Chondrocyte (in vitro differentiated cells): ENCODE measurements at regions not wholly inside any gene's neighbourhood (a gene's known extent, or its start where the extent isn't known, plus 50 kb on each side); places are given as distances from the start of the nearest gene placed in this dataset.

Source experiments
- DNase-seq: peaks from one replicate; pipeline ENCODE4 v3.0.0; 2021; ENCODE audit warnings: mixed read lengths, low spot score
- H3K27ac Mint-ChIP-seq: one replicate; pipeline ENCODE4 v1.8.0; 2021; ENCODE audit warnings: mild to moderate bottlenecking, moderate library complexity, mixed read lengths; ENCODE audit not compliant: unreplicated experiment
- H3K27me3 Mint-ChIP-seq: 2 replicates; pipeline ENCODE4 v1.8.0; 2021; ENCODE audit warnings: low read depth, mixed read lengths
- H3K36me3 Mint-ChIP-seq: 2 replicates; pipeline ENCODE4 v1.8.0; 2021; ENCODE audit warnings: low read depth, mixed read lengths
- H3K4me1 Mint-ChIP-seq: 2 replicates; pipeline ENCODE4 v1.8.0; 2021; ENCODE audit warnings: low read depth, mild to moderate bottlenecking, mixed read lengths
- H3K4me3 Mint-ChIP-seq: one replicate; pipeline ENCODE4 v1.8.0; 2021; ENCODE audit warnings: mild to moderate bottlenecking, moderate library complexity, mixed read lengths; ENCODE audit not compliant: unreplicated experiment
- H3K9me3 Mint-ChIP-seq: 2 replicates; pipeline ENCODE4 v1.8.0; 2021; ENCODE audit warnings: low read depth, mixed read lengths
- TF ChIP-seq, protein P1 (sequence below): fragments of 200-600 bp; sonication (generic); IDR thresholded peaks from 2 replicates; pipeline ENCODE4 v1.5.0; 2021; ENCODE audit warnings: antibody characterized with exemption, mild to moderate bottlenecking, moderate library complexity

DNA sequence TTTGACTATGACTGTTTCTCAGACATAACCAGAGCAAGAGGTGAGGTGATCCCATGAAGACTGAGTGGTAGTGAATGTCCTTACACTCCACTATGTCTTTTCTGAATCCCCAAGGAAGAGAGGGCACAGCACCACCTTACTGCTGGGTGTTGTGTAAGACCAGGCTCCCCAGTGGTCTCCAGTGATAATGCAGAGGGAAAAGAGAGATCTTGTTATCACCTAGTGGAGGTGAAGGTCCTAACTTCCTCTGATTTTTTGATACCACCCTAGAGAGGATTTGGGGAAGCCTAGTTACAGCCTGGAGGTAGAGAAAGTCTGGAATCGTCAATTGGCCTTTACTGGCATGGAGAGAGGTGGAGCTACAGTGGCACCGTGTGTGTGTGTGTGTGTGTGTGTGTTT, 288.0 kb upstream of the BCHE start:
- Mint-ChIP-seq H3K27me3 (no peaks in the 10 kb centered on the region), H3K9me3 (no peaks in the 10 kb centered on the region), H3K4me1 (no peaks in the 10 kb centered on the region), H3K27ac (no peak overlapping the region), H3K36me3 (no peaks in the 10 kb centered on the region), H3K4me3 (no peak overlapping the region)
- no peak for DNase-seq
- TF ChIP-seq, protein P1, sequence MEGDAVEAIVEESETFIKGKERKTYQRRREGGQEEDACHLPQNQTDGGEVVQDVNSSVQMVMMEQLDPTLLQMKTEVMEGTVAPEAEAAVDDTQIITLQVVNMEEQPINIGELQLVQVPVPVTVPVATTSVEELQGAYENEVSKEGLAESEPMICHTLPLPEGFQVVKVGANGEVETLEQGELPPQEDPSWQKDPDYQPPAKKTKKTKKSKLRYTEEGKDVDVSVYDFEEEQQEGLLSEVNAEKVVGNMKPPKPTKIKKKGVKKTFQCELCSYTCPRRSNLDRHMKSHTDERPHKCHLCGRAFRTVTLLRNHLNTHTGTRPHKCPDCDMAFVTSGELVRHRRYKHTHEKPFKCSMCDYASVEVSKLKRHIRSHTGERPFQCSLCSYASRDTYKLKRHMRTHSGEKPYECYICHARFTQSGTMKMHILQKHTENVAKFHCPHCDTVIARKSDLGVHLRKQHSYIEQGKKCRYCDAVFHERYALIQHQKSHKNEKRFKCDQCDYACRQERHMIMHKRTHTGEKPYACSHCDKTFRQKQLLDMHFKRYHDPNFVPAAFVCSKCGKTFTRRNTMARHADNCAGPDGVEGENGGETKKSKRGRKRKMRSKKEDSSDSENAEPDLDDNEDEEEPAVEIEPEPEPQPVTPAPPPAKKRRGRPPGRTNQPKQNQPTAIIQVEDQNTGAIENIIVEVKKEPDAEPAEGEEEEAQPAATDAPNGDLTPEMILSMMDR, result no peak

DNA sequence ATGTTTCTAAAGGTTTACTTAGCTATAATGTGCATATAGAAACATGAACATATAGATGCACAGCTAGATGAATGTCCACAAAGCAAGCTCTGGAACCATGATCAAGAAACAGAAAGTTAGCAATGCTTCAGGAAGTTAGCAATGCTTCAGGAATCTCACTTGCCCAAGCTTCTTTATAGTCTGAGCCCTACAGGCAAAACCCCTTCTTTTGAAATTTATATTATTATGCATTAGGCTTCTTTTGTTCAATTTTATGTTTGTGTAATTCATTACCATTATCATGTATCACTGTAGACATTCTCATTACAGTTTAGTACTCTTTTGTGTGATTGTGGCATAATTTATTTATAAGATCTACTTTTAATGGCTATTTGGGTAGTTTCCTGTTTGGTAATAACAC, 286.4 kb upstream of the BCHE start:
- TF ChIP-seq, protein P1, result no peak
- Mint-ChIP-seq H3K4me3 (no peak overlapping the region), H3K4me1 (no peaks in the 10 kb centered on the region), H3K27me3 (peaks cover 2% of the 10 kb centered on the region), H3K36me3 (no peaks in the 10 kb centered on the region), H3K9me3 (no peaks in the 10 kb centered on the region), H3K27ac (no peak overlapping the region)
- DNase-seq, result no peak

DNA sequence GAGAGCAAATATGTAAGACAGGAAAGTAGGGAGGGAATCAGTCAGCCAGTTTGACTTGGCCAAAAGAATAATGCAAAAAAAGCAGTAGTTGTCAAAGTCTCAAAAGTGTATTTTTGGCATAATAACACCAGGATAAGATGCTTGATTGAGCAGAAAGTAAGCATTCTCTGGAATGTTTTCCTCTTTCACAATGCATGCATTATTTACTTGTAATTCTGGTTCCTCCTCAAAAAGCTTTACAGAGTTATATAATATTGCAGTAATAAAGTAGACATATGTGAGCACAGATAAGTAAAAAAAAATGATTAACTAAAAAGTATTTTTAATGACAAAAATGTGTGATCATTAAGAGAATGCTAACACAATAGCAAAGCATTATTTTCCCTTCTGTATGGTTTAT, 285.9 kb upstream of the BCHE start:
- H3K9me3 Mint-ChIP-seq, result no peaks in the 10 kb centered on the region
- no peaks in the 10 kb centered on the region for H3K4me1 Mint-ChIP-seq
- H3K27me3 Mint-ChIP-seq, result peaks cover 2% of the 10 kb centered on the region
- H3K27ac Mint-ChIP-seq, result no peak overlapping the region
- no peaks in the 10 kb centered on the region for H3K36me3 Mint-ChIP-seq
- no peak overlapping the region for H3K4me3 Mint-ChIP-seq
- TF ChIP-seq, protein P1, result no peak
- DNase-seq, result no peak

DNA sequence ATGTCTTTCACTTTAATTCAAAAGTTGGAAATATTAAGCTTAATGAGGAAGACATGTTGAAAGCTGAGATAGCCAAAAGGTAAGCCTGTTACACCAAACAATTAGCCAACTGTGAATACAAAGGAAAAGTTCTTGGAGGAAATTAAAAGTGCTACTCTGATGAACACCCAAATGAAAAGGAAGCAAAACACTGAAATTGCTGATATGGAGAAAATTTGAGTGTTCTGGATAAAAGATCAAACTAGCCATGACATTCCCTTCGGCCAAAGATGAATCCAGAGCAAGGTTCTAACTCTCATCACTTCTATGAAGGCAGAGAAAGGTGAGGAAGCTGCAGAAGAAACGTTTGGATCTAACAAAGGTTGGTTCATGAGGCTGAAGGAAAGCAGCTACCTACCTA, 280.8 kb upstream of the BCHE start:
- H3K27me3 Mint-ChIP-seq, result peaks cover 4% of the 10 kb centered on the region
- H3K4me3 Mint-ChIP-seq, result no peak overlapping the region
- no peak for DNase-seq
- H3K36me3 Mint-ChIP-seq, result no peaks in the 10 kb centered on the region
- H3K9me3 Mint-ChIP-seq, result no peaks in the 10 kb centered on the region
- H3K27ac Mint-ChIP-seq, result no peak overlapping the region
- H3K4me1 Mint-ChIP-seq, result no peaks in the 10 kb centered on the region
- TF ChIP-seq, protein P1, result no peak

DNA sequence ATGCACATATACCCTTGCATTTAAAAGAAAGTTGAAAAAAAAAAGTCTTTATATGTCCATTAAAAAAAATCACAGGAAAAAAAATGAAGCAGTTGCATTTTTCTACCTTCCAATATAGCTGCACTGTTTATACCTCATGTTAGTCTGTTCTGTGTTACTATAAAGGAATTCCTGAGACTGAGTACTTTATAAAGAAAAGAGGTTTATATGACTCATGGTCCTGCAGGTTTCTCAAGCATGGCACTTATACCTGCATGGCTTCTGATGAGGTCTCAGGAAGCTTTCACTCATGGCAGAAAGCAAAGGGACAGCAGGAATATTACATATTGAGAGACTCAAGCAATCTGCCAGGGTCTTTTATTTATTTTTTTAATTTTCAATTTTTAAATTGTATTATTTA, 277.2 kb upstream of the BCHE start:
- no peak for DNase-seq
- H3K4me1 Mint-ChIP-seq, result no peaks in the 10 kb centered on the region

More for the DNA sequence above, 277.2 kb upstream of the BCHE start:
- Mint-ChIP-seq H3K36me3 (no peaks in the 10 kb centered on the region), H3K9me3 (no peaks in the 10 kb centered on the region), H3K4me3 (no peak overlapping the region), H3K27ac (no peak overlapping the region), H3K27me3 (peaks cover 8% of the 10 kb centered on the region)
- TF ChIP-seq, protein P1, result no peak
